HL-60 (cell line): ENCODE measurements at regions not wholly inside any gene's neighbourhood (a gene's known extent, or its start where the extent isn't known, plus 50 kb on each side); places are given as distances from the start of the nearest gene placed in this dataset.
A peak's percentile ranks its signal among the peaks of the same experiment; 100 is the strongest.

Experiments
- DNase-seq, 2 experiments: peaks; one replicate each; pipeline ENCODE4 v3.0.0-alpha.2; 2010 to 2020; ENCODE audit warnings: low read depth in 1 of 2, low spot score in 1 of 2
- H3K27ac ChIP-seq: fragments of 250-450 bp; sonication (Bioruptor Pico); replicated peaks from 2 replicates; pipeline ENCODE4 v1.5.1; 2020; ENCODE audit warnings: mild to moderate bottlenecking, moderate library complexity
- H3K27me3 ChIP-seq: fragments of 250-450 bp; sonication (Bioruptor Pico); 2 replicates; pipeline ENCODE4 v1.5.1; 2021; ENCODE audit warnings: mild to moderate bottlenecking, moderate library complexity; ENCODE audit not compliant: insufficient read depth, poor library complexity, severe bottlenecking
- H3K4me3 ChIP-seq: replicated peaks from 2 replicates; pipeline ENCODE4 v1.5.1; 2011; ENCODE audit warnings: mild to moderate bottlenecking, control low read depth, low read length; ENCODE audit not compliant: insufficient read depth
- GABPA ChIP-seq: IDR thresholded peaks from 2 replicates; pipeline ENCODE4 v1.6.1; 2012; ENCODE audit warnings: low read depth
- POLR2AphosphoS5 ChIP-seq: IDR thresholded peaks from 2 replicates; pipeline ENCODE4 v1.6.1; 2012; ENCODE audit warnings: low read depth
- SPI1 ChIP-seq: IDR thresholded peaks from 2 replicates; pipeline ENCODE4 v1.6.1; 2012; ENCODE audit warnings: low read depth, mild to moderate bottlenecking, borderline replicate concordance
- TF ChIP-seq, protein P1 (sequence below): IDR thresholded peaks from one replicate; pipeline ENCODE4 v1.5.1; 2011; ENCODE audit warnings: low read length, control low read depth, inconsistent platforms; ENCODE audit not compliant: insufficient read depth
- TF ChIP-seq, protein P2 (sequence below): IDR thresholded peaks from 2 replicates; pipeline ENCODE4 v1.6.1; 2012; ENCODE audit warnings: low read depth; ENCODE audit not compliant: insufficient replicate concordance

- TF ChIP-seq POLR2AphosphoS5 (no peak), GABPA (no peak), SPI1 (no peak)
- TF ChIP-seq, protein P1, sequence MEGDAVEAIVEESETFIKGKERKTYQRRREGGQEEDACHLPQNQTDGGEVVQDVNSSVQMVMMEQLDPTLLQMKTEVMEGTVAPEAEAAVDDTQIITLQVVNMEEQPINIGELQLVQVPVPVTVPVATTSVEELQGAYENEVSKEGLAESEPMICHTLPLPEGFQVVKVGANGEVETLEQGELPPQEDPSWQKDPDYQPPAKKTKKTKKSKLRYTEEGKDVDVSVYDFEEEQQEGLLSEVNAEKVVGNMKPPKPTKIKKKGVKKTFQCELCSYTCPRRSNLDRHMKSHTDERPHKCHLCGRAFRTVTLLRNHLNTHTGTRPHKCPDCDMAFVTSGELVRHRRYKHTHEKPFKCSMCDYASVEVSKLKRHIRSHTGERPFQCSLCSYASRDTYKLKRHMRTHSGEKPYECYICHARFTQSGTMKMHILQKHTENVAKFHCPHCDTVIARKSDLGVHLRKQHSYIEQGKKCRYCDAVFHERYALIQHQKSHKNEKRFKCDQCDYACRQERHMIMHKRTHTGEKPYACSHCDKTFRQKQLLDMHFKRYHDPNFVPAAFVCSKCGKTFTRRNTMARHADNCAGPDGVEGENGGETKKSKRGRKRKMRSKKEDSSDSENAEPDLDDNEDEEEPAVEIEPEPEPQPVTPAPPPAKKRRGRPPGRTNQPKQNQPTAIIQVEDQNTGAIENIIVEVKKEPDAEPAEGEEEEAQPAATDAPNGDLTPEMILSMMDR = no peak
- TF ChIP-seq, protein P2, sequence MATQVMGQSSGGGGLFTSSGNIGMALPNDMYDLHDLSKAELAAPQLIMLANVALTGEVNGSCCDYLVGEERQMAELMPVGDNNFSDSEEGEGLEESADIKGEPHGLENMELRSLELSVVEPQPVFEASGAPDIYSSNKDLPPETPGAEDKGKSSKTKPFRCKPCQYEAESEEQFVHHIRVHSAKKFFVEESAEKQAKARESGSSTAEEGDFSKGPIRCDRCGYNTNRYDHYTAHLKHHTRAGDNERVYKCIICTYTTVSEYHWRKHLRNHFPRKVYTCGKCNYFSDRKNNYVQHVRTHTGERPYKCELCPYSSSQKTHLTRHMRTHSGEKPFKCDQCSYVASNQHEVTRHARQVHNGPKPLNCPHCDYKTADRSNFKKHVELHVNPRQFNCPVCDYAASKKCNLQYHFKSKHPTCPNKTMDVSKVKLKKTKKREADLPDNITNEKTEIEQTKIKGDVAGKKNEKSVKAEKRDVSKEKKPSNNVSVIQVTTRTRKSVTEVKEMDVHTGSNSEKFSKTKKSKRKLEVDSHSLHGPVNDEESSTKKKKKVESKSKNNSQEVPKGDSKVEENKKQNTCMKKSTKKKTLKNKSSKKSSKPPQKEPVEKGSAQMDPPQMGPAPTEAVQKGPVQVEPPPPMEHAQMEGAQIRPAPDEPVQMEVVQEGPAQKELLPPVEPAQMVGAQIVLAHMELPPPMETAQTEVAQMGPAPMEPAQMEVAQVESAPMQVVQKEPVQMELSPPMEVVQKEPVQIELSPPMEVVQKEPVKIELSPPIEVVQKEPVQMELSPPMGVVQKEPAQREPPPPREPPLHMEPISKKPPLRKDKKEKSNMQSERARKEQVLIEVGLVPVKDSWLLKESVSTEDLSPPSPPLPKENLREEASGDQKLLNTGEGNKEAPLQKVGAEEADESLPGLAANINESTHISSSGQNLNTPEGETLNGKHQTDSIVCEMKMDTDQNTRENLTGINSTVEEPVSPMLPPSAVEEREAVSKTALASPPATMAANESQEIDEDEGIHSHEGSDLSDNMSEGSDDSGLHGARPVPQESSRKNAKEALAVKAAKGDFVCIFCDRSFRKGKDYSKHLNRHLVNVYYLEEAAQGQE = no peak
- no peak overlapping the region for H3K4me3 ChIP-seq
- no peaks in the 10 kb centered on the region for H3K27me3 ChIP-seq
- H3K27ac ChIP-seq = no peak overlapping the region
- no peak for DNase-seq
These were observed 537.4 kb upstream of the SORCS1 start for GRCh38 chr10:107701943-107702342.

DNA sequence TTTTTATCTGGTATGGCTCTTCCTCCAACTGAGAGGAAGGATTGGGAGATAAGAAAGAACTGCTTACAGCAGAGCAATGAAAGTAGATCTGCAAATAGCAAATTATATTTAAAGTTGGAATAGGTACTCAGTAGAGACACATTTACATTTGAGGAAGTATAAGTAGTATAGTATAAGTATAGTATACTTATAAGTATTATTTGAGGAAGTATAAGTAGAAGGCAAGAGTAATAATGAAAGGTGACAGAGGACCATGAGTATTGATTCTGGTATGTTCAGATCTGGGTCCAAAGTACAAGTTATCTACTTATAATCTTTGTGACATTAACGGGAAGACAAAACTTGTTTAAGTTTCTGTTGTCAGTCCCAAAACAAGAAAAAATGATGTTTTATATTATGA, 527.6 kb upstream of the SORCS1 start:
- no peaks in the 10 kb centered on the region for H3K27me3 ChIP-seq
- no peak for TF ChIP-seq POLR2AphosphoS5
- TF ChIP-seq, protein P1 = no peak
- TF ChIP-seq SPI1 = no peak
- no peak for TF ChIP-seq GABPA
- TF ChIP-seq, protein P2 = no peak
- no peak overlapping the region for H3K4me3 ChIP-seq
- no peak overlapping the region for H3K27ac ChIP-seq
- no peak for DNase-seq

DNA sequence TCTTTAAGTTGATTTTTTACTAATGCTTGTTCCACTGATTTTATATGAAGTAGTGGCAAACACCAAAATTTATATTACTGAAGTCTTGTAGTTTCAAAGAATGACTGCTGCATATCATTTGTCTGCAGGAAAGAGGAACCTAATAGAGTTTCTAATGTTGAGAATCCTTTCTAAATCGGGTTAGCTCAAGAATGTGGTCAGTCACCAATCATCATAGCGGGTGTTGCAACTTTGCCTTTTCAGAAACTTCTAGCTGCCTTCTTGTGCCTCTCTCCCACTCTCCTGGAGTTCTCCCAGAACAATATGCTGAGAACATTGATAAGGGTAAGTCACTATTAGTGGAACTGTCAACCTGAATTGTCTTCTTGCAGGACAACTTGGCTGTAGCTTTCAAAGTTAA, 524.8 kb upstream of the SORCS1 start:
- H3K4me3 ChIP-seq = peak overlapping the region; percentile 27
- TF ChIP-seq GABPA = no peak
- TF ChIP-seq, protein P1 = no peak
- TF ChIP-seq SPI1 = no peak
- no peak for TF ChIP-seq POLR2AphosphoS5
- TF ChIP-seq, protein P2 = no peak
- peak; percentile 75 to 82 for DNase-seq
- no peaks in the 10 kb centered on the region for H3K27me3 ChIP-seq
- H3K27ac ChIP-seq = peak overlapping the region; percentile 89
